HEK293 (cell line): ENCODE measurements at regions not wholly inside any gene's neighbourhood (a gene's known extent, or its start where the extent isn't known, plus 50 kb on each side); places are given as distances from the start of the nearest gene placed in this dataset.

Experiments used
- CTCF ChIA-PET: fragments of 350-600 bp; formaldehyde crosslinking; extraction: SDS; loops from one replicate; lab custom pipeline; 2021; ENCODE audit warnings: antibody characterized with exemption; lab: Yijun Ruan, JAX
- POLR2A ChIA-PET: fragments of 300-600 bp; formaldehyde crosslinking; extraction: SDS; loops from one replicate; lab custom pipeline; 2020; ENCODE audit warnings: antibody characterized with exemption, inconsistent platforms; lab: Yijun Ruan, JAX
- H3K27ac ChIP-seq: fragments of 200-500 bp; sonication (Bioruptor generic); 2 replicates; pipeline ENCODE4 v1.5.1; 2014; ENCODE audit warnings: low read depth, low read length, control low read depth, inconsistent platforms; ENCODE audit errors: extremely low read depth
- H3K36me3 ChIP-seq, 2 experiments: fragments of 200-500 bp in 1 of 2; sonication (Bioruptor generic) in 1 of 2; 1 replicate in 1 of 2; 2 replicates in 1 of 2; pipeline ENCODE4 v1.5.1; 2014 to 2017; ENCODE audit warnings: inconsistent platforms in 2 of 2, low read length in 2 of 2; ENCODE audit not compliant: control insufficient read depth in 2 of 2, insufficient read depth in 1 of 2
- H3K4me1 ChIP-seq: fragments of 200-500 bp; sonication (Bioruptor generic); 2 replicates; pipeline ENCODE4 v1.5.1; 2014; ENCODE audit warnings: mild to moderate bottlenecking, low read length, inconsistent platforms; ENCODE audit not compliant: control insufficient read depth, insufficient read depth
- H3K4me3 ChIP-seq: 2 replicates; pipeline ENCODE4 v1.5.1; 2011; ENCODE audit warnings: low read depth, mild to moderate bottlenecking, control low read depth, low read length, moderate library complexity
- H3K9me3 ChIP-seq: fragments of 200-500 bp; sonication (Bioruptor generic); 2 replicates; pipeline ENCODE4 v1.5.1; 2014; ENCODE audit warnings: low read depth, low read length, inconsistent platforms; ENCODE audit not compliant: control insufficient read depth, insufficient read depth
- EGR2 ChIP-seq: fragments of 450-650 bp; formaldehyde crosslinking; IDR thresholded peaks from 2 replicates; pipeline ENCODE4 v1.5.1; 2016; ENCODE audit warnings: low read depth, missing biosample characterization, missing genetic modification characterization
- KLF16 ChIP-seq: fragments of 450-650 bp; formaldehyde crosslinking; IDR thresholded peaks from 2 replicates; pipeline ENCODE4 v1.5.1; 2017; ENCODE audit warnings: missing biosample characterization, missing genetic modification characterization
- MEIS1 ChIP-seq: sonication (generic); formaldehyde crosslinking; IDR thresholded peaks from 2 replicates; pipeline ENCODE4 v1.8.1; 2022; ENCODE audit warnings: missing genetic modification reagents, mild to moderate bottlenecking, borderline replicate concordance
- ZNF354C ChIP-seq: fragments of 450-650 bp; formaldehyde crosslinking; IDR thresholded peaks from 2 replicates; pipeline ENCODE4 v1.5.1; 2016; ENCODE audit warnings: missing biosample characterization, missing genetic modification characterization, low read depth, borderline replicate concordance
- ZNF366 ChIP-seq: fragments of 450-650 bp; formaldehyde crosslinking; conservative IDR thresholded peaks from 2 replicates; pipeline ENCODE4 v1.5.1; 2016; ENCODE audit warnings: missing biosample characterization, missing genetic modification characterization
- ZNF521 ChIP-seq: fragments of 450-650 bp; formaldehyde crosslinking; IDR thresholded peaks from 2 replicates; pipeline ENCODE4 v1.5.1; 2017; ENCODE audit warnings: missing biosample characterization, mild to moderate bottlenecking, missing genetic modification characterization
- ZNF549 ChIP-seq: fragments of 450-650 bp; IDR thresholded peaks from 2 replicates; pipeline ENCODE4 v1.5.1; 2018; ENCODE audit warnings: missing biosample characterization, missing genetic modification characterization, mild to moderate bottlenecking, inconsistent platforms, moderate library complexity
- ZNF76 ChIP-seq: fragments of 450-650 bp; formaldehyde crosslinking; IDR thresholded peaks from 2 replicates; pipeline ENCODE4; 2016; ENCODE audit warnings: low read depth, missing biosample characterization, missing genetic modification characterization, borderline replicate concordance
- ZSCAN16 ChIP-seq: fragments of 450-650 bp; formaldehyde crosslinking; IDR thresholded peaks from 2 replicates; pipeline ENCODE4 v1.5.1; 2016; ENCODE audit warnings: missing biosample characterization, missing genetic modification characterization
- ZXDB ChIP-seq: fragments of 450-650 bp; formaldehyde crosslinking; IDR thresholded peaks from 2 replicates; pipeline ENCODE4 v1.5.1; 2016; ENCODE audit warnings: missing biosample characterization, missing genetic modification characterization
- TF ChIP-seq, protein P1 (sequence below): fragments of 450-650 bp; formaldehyde crosslinking; conservative IDR thresholded peaks from 2 replicates; pipeline ENCODE4 v1.5.1; 2016; ENCODE audit warnings: low read depth, missing biosample characterization, missing genetic modification characterization
- TF ChIP-seq, protein P2 (sequence below): fragments of 450-650 bp; formaldehyde crosslinking; IDR thresholded peaks from 2 replicates; pipeline ENCODE4 v1.5.1; 2017; ENCODE audit warnings: missing biosample characterization, missing genetic modification characterization
- TF ChIP-seq, protein P3 (sequence below): fragments of 450-650 bp; formaldehyde crosslinking; IDR thresholded peaks from 2 replicates; pipeline ENCODE4 v1.5.1; 2016; ENCODE audit warnings: missing biosample characterization, missing genetic modification characterization

DNA sequence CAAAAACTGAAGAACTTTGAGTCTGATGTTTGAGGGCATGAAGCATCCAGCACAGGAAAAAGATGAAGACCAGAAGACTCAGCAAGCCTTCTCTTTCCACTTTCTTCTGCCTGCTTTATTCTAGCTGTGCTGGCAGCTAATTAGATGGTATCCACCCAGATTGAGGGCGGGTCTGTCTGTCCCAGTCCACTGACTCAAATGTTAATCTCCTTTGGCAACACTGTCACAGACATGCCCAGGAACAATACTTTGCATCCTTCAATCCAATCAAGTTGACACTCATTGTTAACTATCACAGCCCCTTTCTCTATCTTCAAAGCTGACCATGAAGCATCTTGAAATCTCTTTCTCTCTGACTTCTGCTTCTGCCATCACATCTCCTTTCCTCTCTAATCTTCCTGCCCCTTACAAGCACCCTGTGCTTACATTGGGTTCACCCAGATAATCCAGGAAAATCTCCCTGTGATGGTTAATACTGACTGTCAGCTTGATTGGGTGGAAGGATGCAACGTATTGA lies 115.9 kb upstream of the CDH13 start (continued):
- TF ChIP-seq, protein P1, sequence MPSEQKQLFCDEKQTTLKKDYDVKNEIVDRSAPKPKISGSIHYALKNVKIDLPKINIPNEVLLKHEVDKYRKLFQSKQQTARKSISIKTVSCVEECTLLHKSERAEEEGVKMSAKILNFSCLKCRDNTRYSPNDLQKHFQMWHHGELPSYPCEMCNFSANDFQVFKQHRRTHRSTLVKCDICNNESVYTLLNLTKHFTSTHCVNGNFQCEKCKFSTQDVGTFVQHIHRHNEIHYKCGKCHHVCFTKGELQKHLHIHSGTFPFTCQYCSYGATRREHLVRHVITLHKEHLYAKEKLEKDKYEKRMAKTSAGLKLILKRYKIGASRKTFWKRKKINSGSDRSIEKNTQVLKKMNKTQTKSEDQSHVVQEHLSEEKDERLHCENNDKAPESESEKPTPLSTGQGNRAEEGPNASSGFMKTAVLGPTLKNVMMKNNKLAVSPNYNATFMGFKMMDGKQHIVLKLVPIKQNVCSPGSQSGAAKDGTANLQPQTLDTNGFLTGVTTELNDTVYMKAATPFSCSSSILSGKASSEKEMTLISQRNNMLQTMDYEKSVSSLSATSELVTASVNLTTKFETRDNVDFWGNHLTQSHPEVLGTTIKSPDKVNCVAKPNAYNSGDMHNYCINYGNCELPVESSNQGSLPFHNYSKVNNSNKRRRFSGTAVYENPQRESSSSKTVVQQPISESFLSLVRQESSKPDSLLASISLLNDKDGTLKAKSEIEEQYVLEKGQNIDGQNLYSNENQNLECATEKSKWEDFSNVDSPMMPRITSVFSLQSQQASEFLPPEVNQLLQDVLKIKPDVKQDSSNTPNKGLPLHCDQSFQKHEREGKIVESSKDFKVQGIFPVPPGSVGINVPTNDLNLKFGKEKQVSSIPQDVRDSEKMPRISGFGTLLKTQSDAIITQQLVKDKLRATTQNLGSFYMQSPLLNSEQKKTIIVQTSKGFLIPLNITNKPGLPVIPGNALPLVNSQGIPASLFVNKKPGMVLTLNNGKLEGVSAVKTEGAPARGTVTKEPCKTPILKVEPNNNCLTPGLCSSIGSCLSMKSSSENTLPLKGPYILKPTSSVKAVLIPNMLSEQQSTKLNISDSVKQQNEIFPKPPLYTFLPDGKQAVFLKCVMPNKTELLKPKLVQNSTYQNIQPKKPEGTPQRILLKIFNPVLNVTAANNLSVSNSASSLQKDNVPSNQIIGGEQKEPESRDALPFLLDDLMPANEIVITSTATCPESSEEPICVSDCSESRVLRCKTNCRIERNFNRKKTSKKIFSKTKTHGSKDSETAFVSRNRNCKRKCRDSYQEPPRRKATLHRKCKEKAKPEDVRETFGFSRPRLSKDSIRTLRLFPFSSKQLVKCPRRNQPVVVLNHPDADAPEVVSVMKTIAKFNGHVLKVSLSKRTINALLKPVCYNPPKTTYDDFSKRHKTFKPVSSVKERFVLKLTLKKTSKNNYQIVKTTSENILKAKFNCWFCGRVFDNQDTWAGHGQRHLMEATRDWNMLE (tag by site-specific recombination): no peak

DNA sequence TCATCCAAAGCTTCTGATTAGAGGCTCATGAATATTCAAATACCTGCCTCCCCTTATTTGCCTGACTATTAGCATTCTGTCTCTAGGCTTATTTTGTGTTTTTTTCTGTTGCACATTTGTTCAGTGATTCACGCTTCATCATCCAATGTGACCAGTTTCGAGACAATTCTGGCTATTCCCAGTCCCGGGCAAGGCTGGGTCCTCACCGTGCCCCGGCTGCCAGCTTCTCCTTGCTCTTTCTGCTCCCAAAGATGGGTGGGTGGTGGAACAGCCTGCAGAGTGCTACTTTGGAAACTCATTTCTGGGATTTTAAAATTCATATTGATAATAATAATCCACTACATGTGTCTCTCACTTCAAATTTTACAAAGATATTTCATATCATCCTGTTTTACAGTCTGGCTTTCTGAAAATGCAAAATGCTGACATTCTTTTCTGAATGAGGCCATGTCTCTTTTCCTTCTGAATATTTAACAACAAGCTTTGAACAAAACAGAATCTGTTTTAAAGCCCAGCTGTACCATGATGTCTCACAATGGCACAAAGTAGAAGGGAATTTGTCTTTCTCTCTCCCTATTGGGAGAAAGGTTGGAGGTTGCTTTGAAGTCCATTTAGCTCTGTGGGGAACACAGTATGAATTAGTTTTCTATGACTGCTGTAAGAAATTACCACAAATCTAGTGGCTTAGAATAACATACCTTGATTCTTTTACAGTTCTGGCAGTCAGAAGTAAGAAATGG lies 116.9 kb upstream of the CDH13 start:
- no peak overlapping the region for H3K4me3 ChIP-seq
- H3K4me1 ChIP-seq: no peaks in the 10 kb centered on the region
- TF ChIP-seq MEIS1 (CRISPR knock-in tag) (no peak), ZNF76 (tag by site-specific recombination) (no peak), ZSCAN16 (tag by site-specific recombination) (no peak), ZNF354C (no peak), EGR2 (no peak), ZNF549 (tag by site-specific recombination) (no peak), ZNF521 (no peak), KLF16 (tag by site-specific recombination) (no peak), ZNF366 (tag by site-specific recombination) (no peak), ZXDB (tag by site-specific recombination) (no peak)
- TF ChIP-seq, protein P2, sequence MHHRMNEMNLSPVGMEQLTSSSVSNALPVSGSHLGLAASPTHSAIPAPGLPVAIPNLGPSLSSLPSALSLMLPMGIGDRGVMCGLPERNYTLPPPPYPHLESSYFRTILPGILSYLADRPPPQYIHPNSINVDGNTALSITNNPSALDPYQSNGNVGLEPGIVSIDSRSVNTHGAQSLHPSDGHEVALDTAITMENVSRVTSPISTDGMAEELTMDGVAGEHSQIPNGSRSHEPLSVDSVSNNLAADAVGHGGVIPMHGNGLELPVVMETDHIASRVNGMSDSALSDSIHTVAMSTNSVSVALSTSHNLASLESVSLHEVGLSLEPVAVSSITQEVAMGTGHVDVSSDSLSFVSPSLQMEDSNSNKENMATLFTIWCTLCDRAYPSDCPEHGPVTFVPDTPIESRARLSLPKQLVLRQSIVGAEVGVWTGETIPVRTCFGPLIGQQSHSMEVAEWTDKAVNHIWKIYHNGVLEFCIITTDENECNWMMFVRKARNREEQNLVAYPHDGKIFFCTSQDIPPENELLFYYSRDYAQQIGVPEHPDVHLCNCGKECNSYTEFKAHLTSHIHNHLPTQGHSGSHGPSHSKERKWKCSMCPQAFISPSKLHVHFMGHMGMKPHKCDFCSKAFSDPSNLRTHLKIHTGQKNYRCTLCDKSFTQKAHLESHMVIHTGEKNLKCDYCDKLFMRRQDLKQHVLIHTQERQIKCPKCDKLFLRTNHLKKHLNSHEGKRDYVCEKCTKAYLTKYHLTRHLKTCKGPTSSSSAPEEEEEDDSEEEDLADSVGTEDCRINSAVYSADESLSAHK (tag by site-specific recombination): no peak
- TF ChIP-seq, protein P3, sequence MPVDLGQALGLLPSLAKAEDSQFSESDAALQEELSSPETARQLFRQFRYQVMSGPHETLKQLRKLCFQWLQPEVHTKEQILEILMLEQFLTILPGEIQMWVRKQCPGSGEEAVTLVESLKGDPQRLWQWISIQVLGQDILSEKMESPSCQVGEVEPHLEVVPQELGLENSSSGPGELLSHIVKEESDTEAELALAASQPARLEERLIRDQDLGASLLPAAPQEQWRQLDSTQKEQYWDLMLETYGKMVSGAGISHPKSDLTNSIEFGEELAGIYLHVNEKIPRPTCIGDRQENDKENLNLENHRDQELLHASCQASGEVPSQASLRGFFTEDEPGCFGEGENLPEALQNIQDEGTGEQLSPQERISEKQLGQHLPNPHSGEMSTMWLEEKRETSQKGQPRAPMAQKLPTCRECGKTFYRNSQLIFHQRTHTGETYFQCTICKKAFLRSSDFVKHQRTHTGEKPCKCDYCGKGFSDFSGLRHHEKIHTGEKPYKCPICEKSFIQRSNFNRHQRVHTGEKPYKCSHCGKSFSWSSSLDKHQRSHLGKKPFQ: no peak
- ChIA-PET CTCF (no interaction called here), POLR2A (no interaction called here)
- no peaks in the 10 kb centered on the region for H3K9me3 ChIP-seq
- H3K36me3 ChIP-seq: no peaks in the 10 kb centered on the region
- no peak overlapping the region for H3K27ac ChIP-seq
